ENCODE measurements at regions not wholly inside any gene's neighbourhood (a gene's known extent, or its start where the extent isn't known, plus 50 kb on each side); places are given as distances from the start of the nearest gene placed in this dataset.

- TF ChIP-seq, protein P1, sequence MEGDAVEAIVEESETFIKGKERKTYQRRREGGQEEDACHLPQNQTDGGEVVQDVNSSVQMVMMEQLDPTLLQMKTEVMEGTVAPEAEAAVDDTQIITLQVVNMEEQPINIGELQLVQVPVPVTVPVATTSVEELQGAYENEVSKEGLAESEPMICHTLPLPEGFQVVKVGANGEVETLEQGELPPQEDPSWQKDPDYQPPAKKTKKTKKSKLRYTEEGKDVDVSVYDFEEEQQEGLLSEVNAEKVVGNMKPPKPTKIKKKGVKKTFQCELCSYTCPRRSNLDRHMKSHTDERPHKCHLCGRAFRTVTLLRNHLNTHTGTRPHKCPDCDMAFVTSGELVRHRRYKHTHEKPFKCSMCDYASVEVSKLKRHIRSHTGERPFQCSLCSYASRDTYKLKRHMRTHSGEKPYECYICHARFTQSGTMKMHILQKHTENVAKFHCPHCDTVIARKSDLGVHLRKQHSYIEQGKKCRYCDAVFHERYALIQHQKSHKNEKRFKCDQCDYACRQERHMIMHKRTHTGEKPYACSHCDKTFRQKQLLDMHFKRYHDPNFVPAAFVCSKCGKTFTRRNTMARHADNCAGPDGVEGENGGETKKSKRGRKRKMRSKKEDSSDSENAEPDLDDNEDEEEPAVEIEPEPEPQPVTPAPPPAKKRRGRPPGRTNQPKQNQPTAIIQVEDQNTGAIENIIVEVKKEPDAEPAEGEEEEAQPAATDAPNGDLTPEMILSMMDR (IDR thresholded peaks at IDR 0.05; ENCODE audit: poor library complexity, severe bottlenecking) = no peak
- TF ChIP-seq EP300 (conservative IDR thresholded peaks at IDR 0.05; ENCODE audit: poor library complexity, severe bottlenecking) (no peak), REST (IDR thresholded peaks at IDR 0.05; ENCODE audit: borderline replicate concordance) (no peak), EZH2 (IDR thresholded peaks at IDR 0.05; ENCODE audit: borderline replicate concordance, insufficient read depth, low read length, poor library complexity, severe bottlenecking) (no peak), SMC3 (conservative IDR thresholded peaks at IDR 0.05; ENCODE audit: poor library complexity) (no peak), POLR2AphosphoS5 (IDR thresholded peaks at IDR 0.05) (no peak), RAD21 (conservative IDR thresholded peaks at IDR 0.05) (no peak), TAF1 (IDR thresholded peaks at IDR 0.05; ENCODE audit: low read depth) (no peak)
Observed at GRCh38 chr11:36974771-36975170, 376.7 kb upstream of the RAG2 start.
